Adrenal gland (tissue), 9 donors: ENCODE measurements at regions not wholly inside any gene's neighbourhood (a gene's known extent, or its start where the extent isn't known, plus 50 kb on each side); places are given as distances from the start of the nearest gene placed in this dataset.

Experiments used
- DNase-seq, 7 donors: peaks; one replicate each; pipeline ENCODE4 v3.0.0-alpha.2; 2019 to 2020
- H3K27ac ChIP-seq, 5 donors: fragments of 200-600 bp; sonication (generic) in 4 of 5; 1 replicate in 3 of 5; 2 replicates in 2 of 5; pipeline versions ENCODE4 v1.5.1 to v1.8.0; 2016 to 2020; ENCODE audit warnings: mild to moderate bottlenecking in 1 of 5
- H3K27me3 ChIP-seq: fragments of 200-600 bp; 2 replicates; pipeline ENCODE4 v1.8.0; 2021
- H3K36me3 ChIP-seq, 2 donors: fragments of 200-600 bp; replicated peaks in 1 of 2; 1 replicate in 1 of 2; 2 replicates in 1 of 2; pipeline versions ENCODE4 v1.5.1 to v1.8.0; 2018 to 2022
- H3K4me1 ChIP-seq, 2 donors: fragments of 200-600 bp; replicated peaks in 1 of 2; 1 replicate in 1 of 2; 2 replicates in 1 of 2; pipeline versions ENCODE4 v1.5.1 to v1.8.0; 2018 to 2021
- H3K4me3 ChIP-seq, 4 donors: fragments of 200-600 bp; sonication (generic) in 3 of 4; one replicate each; pipeline ENCODE4 v1.5.1; 2016 to 2018
- H3K9me3 ChIP-seq, 3 donors: fragments of 200-600 bp; sonication (generic) in 1 of 3; replicated peaks in 1 of 3; 1 replicate in 2 of 3; 2 replicates in 1 of 3; pipeline versions ENCODE4 v1.5.1 to v1.8.0; 2016 to 2021
- CTCF ChIP-seq, 6 experiments: fragments of 450-650 bp in 4 of 6; fragments of 200-600 bp in 2 of 6; sonication (generic) in 1 of 6; IDR thresholded peaks; 1 replicate in 5 of 6; 2 replicates in 1 of 6; pipeline versions ENCODE4 v1.5.1 to v1.8.0; 2016 to 2021; ENCODE audit warnings: antibody characterized with exemption in 6 of 6, mild to moderate bottlenecking in 2 of 6, moderate library complexity in 1 of 6
- POLR2A ChIP-seq, 2 donors: fragments of 450-650 bp; IDR thresholded peaks; one replicate each; pipeline ENCODE4 v1.6.1; 2017; ENCODE audit warnings: antibody characterized with exemption in 2 of 2, mild to moderate bottlenecking in 2 of 2, moderate library complexity in 1 of 2
- WGBS, 4 donors: extraction: QIAGEN DNeasy Blood & Tissue Kit in 2 of 4; methylation state at CpG; one replicate each; pipeline versions ENCODE4 v1.1.5 to v1.1.7; 2013 to 2017; 5-methylcytosine and 5-hydroxymethylcytosine counted together
- intact Hi-C, 2 donors: fragments of 100-400 bp; cut with DNase I; formaldehyde crosslinking; loops; one replicate each; pipeline versions ENCODE4 v1.14.1 to v1.15.0; 2022 to 2023
- donor health status: healthy with polysubstance abuse.
- donor health status: Bipolar disorder and iron deficiency.
- donor health status: DM: yes; HTN: yes; CAD: no.
- donor health status: DM: no; HTN: no; CAD: no.
- donor health status: DM: no; HTN: no; CAD: no.

- Histone ChIP-seq H3K36me3 (no peaks in the 10 kb centered on the region), H3K4me3 (no peak overlapping the region), H3K4me1 (no peaks in the 10 kb centered on the region), H3K27ac (no peak overlapping the region), H3K9me3 (peaks cover 0 to 5% (median 0%) of the 10 kb centered on the region in 3 donors), H3K27me3 (peaks cover 37% of the 10 kb centered on the region)
- intact Hi-C loops, result no loop called here
- TF ChIP-seq CTCF (IDR thresholded peaks at IDR 0.05), result no peak
- no peak for TF ChIP-seq POLR2A (IDR thresholded peaks at IDR 0.05)
- 29 to 44% (median 36%) methylated on average over 16 to 22 of the region's 22 CpGs for WGBS, 4 donors
- DNase-seq, result no peak
These were observed 160.0 kb upstream of the MKI67 start for GRCh38 chr10:128286141-128286761.

GRCh38 chr10:128286762-128287500 lies 160.7 kb upstream of the MKI67 start:
- 5 to 10% (median 6%) methylated on average over 20 to 63 of the region's 63 CpGs for WGBS, 4 donors
- no peaks in the 10 kb centered on the region for H3K36me3 ChIP-seq
- TF ChIP-seq CTCF (IDR thresholded peaks at IDR 0.05), result no peak
- no peak for TF ChIP-seq POLR2A (IDR thresholded peaks at IDR 0.05)
- peaks cover 37% of the 10 kb centered on the region for H3K27me3 ChIP-seq
- intact Hi-C loops, result no loop called here
- H3K9me3 ChIP-seq, result peaks cover 0 to 5% (median 0%) of the 10 kb centered on the region in 3 donors
- H3K27ac ChIP-seq, result no peak overlapping the region
- DNase-seq, result no peak
- no peaks in the 10 kb centered on the region for H3K4me1 ChIP-seq
- H3K4me3 ChIP-seq, result no peak overlapping the region

- no peak for TF ChIP-seq POLR2A (IDR thresholded peaks at IDR 0.05)
- TF ChIP-seq CTCF (IDR thresholded peaks at IDR 0.05), result no peak
- no peaks in the 10 kb centered on the region for H3K36me3 ChIP-seq
- H3K27me3 ChIP-seq, result peaks cover 37% of the 10 kb centered on the region
- H3K4me3 ChIP-seq, result no peak overlapping the region
- WGBS, 4 donors, result 73 to 81% (median 77%) methylated on average over 6 of the region's 6 CpGs
- intact Hi-C loops, result no loop called here
- H3K9me3 ChIP-seq, result peaks cover 0 to 5% (median 0%) of the 10 kb centered on the region in 3 donors
- no peak for DNase-seq
- H3K4me1 ChIP-seq, result no peaks in the 10 kb centered on the region
- no peak overlapping the region for H3K27ac ChIP-seq
These were observed 161.7 kb upstream of the MKI67 start for GRCh38 chr10:128287921-128288320.

GRCh38 chr10:128289621-128290020 lies 163.4 kb upstream of the MKI67 start:
- no peak overlapping the region for H3K4me3 ChIP-seq
- intact Hi-C loops, result no loop called here
- H3K4me1 ChIP-seq, result no peaks in the 10 kb centered on the region
- WGBS, 4 donors, result 76 to 83% (median 82%) methylated on average over 4 of the region's 4 CpGs
- H3K27ac ChIP-seq, result no peak overlapping the region
- H3K27me3 ChIP-seq, result peaks cover 37% of the 10 kb centered on the region
- TF ChIP-seq CTCF (IDR thresholded peaks at IDR 0.05), result no peak
- TF ChIP-seq POLR2A (IDR thresholded peaks at IDR 0.05), result no peak
- peaks cover 0 to 5% (median 0%) of the 10 kb centered on the region in 3 donors for H3K9me3 ChIP-seq
- H3K36me3 ChIP-seq, result no peaks in the 10 kb centered on the region
- no peak for DNase-seq
